HepG2 (cell line): ENCODE measurements at regions not wholly inside any gene's neighbourhood (a gene's known extent, or its start where the extent isn't known, plus 50 kb on each side); places are given as distances from the start of the nearest gene placed in this dataset.
A peak's percentile ranks its signal among the peaks of the same experiment; 100 is the strongest.

Experiments
- ATAC-seq: fragments of 200-7000 bp; cut with Tn5 transposase; 3 replicates; pipeline ENCODE4 v1.9.1; 2020; ENCODE audit warnings: mild to moderate bottlenecking, moderate library complexity
- BruUV-seq: library from RNA; stranded (reverse); fragments of 400-500 nt; replicated peaks from 2 replicates; lab custom pipeline; 2021; lab: Mats Ljungman, UMichigan
- CTCF ChIA-PET: fragments of 300-600 bp; formaldehyde crosslinking; extraction: SDS; loops from one replicate; lab custom pipeline; 2021; ENCODE audit warnings: low total read pairs, inconsistent platforms, low intra/inter-chr PET ratio; lab: Yijun Ruan, JAX
- POLR2A ChIA-PET: fragments of 350-600 bp; sonication (Branson Sonifier 250); formaldehyde crosslinking; loops from one replicate; lab custom pipeline; 2020; ENCODE audit warnings: antibody characterized with exemption, inconsistent platforms; lab: Yijun Ruan, JAX
- DNase-seq: peaks from one replicate; pipeline ENCODE4 v3.0.0-alpha.2; 2015; ENCODE audit warnings: low spot score
- FAIRE-seq: peaks from 3 replicates; lab custom pipeline; 2011; peaks lifted over from hg19 to GRCh38; lab: Jason Lieb, UNC
- H2AFZ ChIP-seq: one replicate; pipeline ENCODE4 v1.6.1; 2011; ENCODE audit warnings: low read length, inconsistent platforms
- H3K27ac ChIP-seq: fragments of 300-600 bp; 3 replicates; pipeline ENCODE4 v1.8.0; 2011; ENCODE audit warnings: mixed run types, mild to moderate bottlenecking, mixed read lengths, low read length, inconsistent platforms; ENCODE audit not compliant: insufficient read depth; ENCODE audit errors: extremely low read length
- H3K27me3 ChIP-seq, 2 experiments: fragments of 200-600 bp in 1 of 2; 2 replicates in 1 of 2; 3 replicates in 1 of 2; pipeline versions ENCODE4 v1.6.0 to v1.8.0; 2011; ENCODE audit warnings: low read length in 2 of 2, mild to moderate bottlenecking in 2 of 2, moderate library complexity in 2 of 2, inconsistent platforms in 1 of 2; ENCODE audit not compliant: insufficient read depth in 2 of 2, control insufficient read depth in 1 of 2
- H3K36me3 ChIP-seq, 2 experiments: fragments of 200-600 bp in 1 of 2; replicated peaks in 1 of 2; 2 replicates in 1 of 2; 3 replicates in 1 of 2; pipeline versions ENCODE4 v1.5.1 to v1.8.0; 2011; ENCODE audit warnings: low read length in 2 of 2, inconsistent platforms in 1 of 2; ENCODE audit not compliant: insufficient read depth in 2 of 2, control insufficient read depth in 1 of 2
- H3K4me1 ChIP-seq: 2 replicates; pipeline ENCODE4 v1.5.1; 2012; ENCODE audit warnings: low read length, inconsistent platforms; ENCODE audit not compliant: insufficient read depth
- H3K4me2 ChIP-seq: 2 replicates; pipeline ENCODE4 v1.6.0; 2011; ENCODE audit warnings: low read depth, low read length, inconsistent platforms
- H3K4me3 ChIP-seq, 3 experiments: fragments of 200-600 bp in 1 of 3; sonication (generic), shearing (Covaris generic) in 1 of 3; replicated peaks in 1 of 3; 2 replicates each; pipeline ENCODE4 v1.5.1; 2011 to 2016; ENCODE audit warnings: low read length in 3 of 3, inconsistent platforms in 2 of 3, low read depth in 2 of 3, mild to moderate bottlenecking in 2 of 3, control low read depth in 1 of 3, mixed read lengths in 1 of 3; ENCODE audit not compliant: insufficient read depth in 1 of 3
- H3K79me2 ChIP-seq: one replicate; pipeline ENCODE4 v1.6.1; 2011; ENCODE audit warnings: low read length, inconsistent platforms; ENCODE audit not compliant: insufficient read depth
- H3K9ac ChIP-seq: 2 replicates; pipeline ENCODE4 v1.6.0; 2011; ENCODE audit warnings: mild to moderate bottlenecking, low read depth, low read length, inconsistent platforms; ENCODE audit not compliant: insufficient read depth
- H3K9me3 ChIP-seq: 2 replicates; pipeline ENCODE4 v1.5.1; 2012; ENCODE audit warnings: mild to moderate bottlenecking, low read length
- H4K20me1 ChIP-seq: 2 replicates; pipeline ENCODE4 v1.6.0; 2011; ENCODE audit warnings: inconsistent platforms, mild to moderate bottlenecking, low read length, moderate library complexity; ENCODE audit not compliant: insufficient read depth
- ARNT2 ChIP-seq: sonication (generic); formaldehyde crosslinking; IDR thresholded peaks from 2 replicates; pipeline ENCODE4 v1.8.0; 2022; ENCODE audit warnings: mild to moderate bottlenecking, low read depth, missing genetic modification reagents, moderate library complexity
- CREB1 ChIP-seq, 2 experiments: fragments of 450-650 bp in 1 of 2; IDR thresholded peaks; 2 replicates each; pipeline ENCODE4 v1.6.1; 2016 to 2017; ENCODE audit warnings: control low read depth in 1 of 2, mild to moderate bottlenecking in 1 of 2, missing compliant biosample characterization in 1 of 2, missing genetic modification characterization in 1 of 2
- DNMT1 ChIP-seq: sonication (generic); formaldehyde crosslinking; IDR thresholded peaks from 2 replicates; pipeline ENCODE4 v1.5.1; 2020; ENCODE audit warnings: mild to moderate bottlenecking, missing genetic modification reagents
- HDAC1 ChIP-seq: sonication (generic); formaldehyde crosslinking; IDR thresholded peaks from 2 replicates; pipeline ENCODE4 v1.5.1; 2020; ENCODE audit warnings: mild to moderate bottlenecking, missing genetic modification reagents
- MNT ChIP-seq: fragments of 450-650 bp; IDR thresholded peaks from 2 replicates; pipeline ENCODE4 v1.6.1; 2016
- NCOA1 ChIP-seq: sonication (generic); formaldehyde crosslinking; IDR thresholded peaks from 2 replicates; pipeline ENCODE4 v1.9.0; 2021; ENCODE audit warnings: missing genetic modification reagents
- NR2F6 ChIP-seq, 2 experiments: IDR thresholded peaks; 2 replicates each; pipeline ENCODE4 v1.6.1; 2016; ENCODE audit warnings: antibody characterized with exemption in 1 of 2, mild to moderate bottlenecking in 1 of 2
- PAX8 ChIP-seq: sonication (generic); formaldehyde crosslinking; IDR thresholded peaks from 2 replicates; pipeline ENCODE4 v1.8.0; 2022; ENCODE audit warnings: mild to moderate bottlenecking, missing genetic modification reagents, borderline replicate concordance
- PLRG1 ChIP-seq: fragments of 450-650 bp; conservative IDR thresholded peaks from 2 replicates; pipeline ENCODE4 v1.6.1; 2016
- POLR2A ChIP-seq, 2 experiments: IDR thresholded peaks; 2 replicates each; pipeline ENCODE4 v1.6.1; 2011; ENCODE audit warnings: low read depth in 2 of 2, low read length in 2 of 2, mild to moderate bottlenecking in 1 of 2, moderate library complexity in 1 of 2; ENCODE audit not compliant: insufficient read depth in 1 of 2
- ZBTB2 ChIP-seq: sonication (generic); formaldehyde crosslinking; IDR thresholded peaks from 2 replicates; pipeline ENCODE4 v1.8.0; 2022; ENCODE audit warnings: low read depth, missing genetic modification reagents
- ZBTB3 ChIP-seq: sonication (generic); formaldehyde crosslinking; IDR thresholded peaks from 2 replicates; pipeline ENCODE4 v1.4.0; 2020; ENCODE audit warnings: low read depth, mild to moderate bottlenecking, moderate library complexity, missing genetic modification reagents, borderline replicate concordance
- ZNF253 ChIP-seq: sonication (generic); formaldehyde crosslinking; IDR thresholded peaks from 2 replicates; pipeline ENCODE4 v1.8.0; 2022; ENCODE audit warnings: mild to moderate bottlenecking, missing genetic modification reagents, borderline replicate concordance
- ZNF260 ChIP-seq: sonication (generic); formaldehyde crosslinking; IDR thresholded peaks from 2 replicates; pipeline ENCODE4 v1.4.0; 2020; ENCODE audit warnings: missing genetic modification reagents, low read depth, mild to moderate bottlenecking, borderline replicate concordance
- ZNF331 ChIP-seq: sonication (generic); formaldehyde crosslinking; IDR thresholded peaks from 2 replicates; pipeline ENCODE4 v1.4.0; 2020; ENCODE audit warnings: missing genetic modification reagents
- ZNF687 ChIP-seq: sonication (generic); formaldehyde crosslinking; IDR thresholded peaks from 2 replicates; pipeline ENCODE4 v1.5.1; 2020; ENCODE audit warnings: mild to moderate bottlenecking, missing genetic modification reagents, moderate library complexity
- in situ Hi-C: cut with HindIII; loops from 2 replicates; pipeline ENCODE4 v1.10.0; 2017; ENCODE audit warnings: low pct_unique_long_range_greater_than_20kb; ENCODE audit not compliant: extremely low pct_ligation_motif_present
- intact Hi-C: fragments of 100-400 bp; cut with micrococcal nuclease; formaldehyde crosslinking; loops from one replicate; pipeline ENCODE4 v1.10.0; 2022; ENCODE audit not compliant: unreplicated experiment

GRCh38 chr16:9399573-9399972 lies 308.1 kb downstream of the HAPSTR1 start (continued):
- TF ChIP-seq ZNF687 (CRISPR knock-in tag) (no peak), ZNF253 (no peak), PAX8 (no peak), ZBTB2 (no peak), ZNF260 (CRISPR knock-in tag) (no peak), HDAC1 (CRISPR knock-in tag) (no peak)

- no TSS peak for BruUV-seq
- Histone ChIP-seq H3K36me3 (no peaks in the 10 kb centered on the region), H3K79me2 (no peaks in the 10 kb centered on the region), H4K20me1 (no peaks in the 10 kb centered on the region), H3K27me3 (peaks cover 0 to 2% of the 10 kb centered on the region in 2 experiments; a peak in 1 of 5 replicates), H3K9ac (no peak overlapping the region), H3K4me1 (no peaks in the 10 kb centered on the region), H3K4me2 (no peak overlapping the region), H3K27ac (no peak overlapping the region), H3K9me3 (no peaks in the 10 kb centered on the region), H2AFZ (no peak overlapping the region), H3K4me3 (no peak overlapping the region)
- DNase-seq, result no peak
- CTCF ChIA-PET, result no interaction called here
- FAIRE-seq, result no peak
- POLR2A ChIA-PET, result no interaction called here
- in situ Hi-C loops, result no loop called here
- ATAC-seq, result no peak
- intact Hi-C loops, result no loop called here
- TF ChIP-seq ZNF331, result no peak
- TF ChIP-seq NCOA1 (CRISPR knock-in tag), result no peak
- TF ChIP-seq NR2F6 (IDR thresholded peaks at IDR 0.05), result no peak
- no peak for TF ChIP-seq NR2F6 (CRISPR knock-in tag; IDR thresholded peaks at IDR 0.05)
- no peak for TF ChIP-seq ZBTB3 (CRISPR knock-in tag)
- 0 out of 2 replicates have a peak, but pooled peaks have one; percentile 36 for TF ChIP-seq MNT
- no peak for TF ChIP-seq ZBTB2
- no peak for TF ChIP-seq POLR2A (IDR thresholded peaks at IDR 0.05; ENCODE audit: insufficient read depth in 1 of 2, low read depth in 2 of 2, low read length in 2 of 2)
- peak; percentile 100 for TF ChIP-seq PLRG1
- no peak for TF ChIP-seq DNMT1
- TF ChIP-seq CREB1 (IDR thresholded peaks at IDR 0.05), result peak; percentile 98
- TF ChIP-seq CREB1 (CRISPR knock-in tag; IDR thresholded peaks at IDR 0.05), result no peak
- no peak for TF ChIP-seq ARNT2 (CRISPR knock-in tag)
These were observed 309.7 kb downstream of the HAPSTR1 start for GRCh38 chr16:9401173-9401572.
